NCI-H345 treated with DMSO at 0.1 percent for 48 hours (cell line): ENCODE measurements at regions not wholly inside any gene's neighbourhood (a gene's known extent, or its start where the extent isn't known, plus 50 kb on each side); places are given as distances from the start of the nearest gene placed in this dataset.

ENCODE experiments used
- DNase-seq: peaks from one replicate; lab custom pipeline; 2025; ENCODE audit not compliant: unreplicated experiment; lab: John Stamatoyannopoulos, UW

DNA sequence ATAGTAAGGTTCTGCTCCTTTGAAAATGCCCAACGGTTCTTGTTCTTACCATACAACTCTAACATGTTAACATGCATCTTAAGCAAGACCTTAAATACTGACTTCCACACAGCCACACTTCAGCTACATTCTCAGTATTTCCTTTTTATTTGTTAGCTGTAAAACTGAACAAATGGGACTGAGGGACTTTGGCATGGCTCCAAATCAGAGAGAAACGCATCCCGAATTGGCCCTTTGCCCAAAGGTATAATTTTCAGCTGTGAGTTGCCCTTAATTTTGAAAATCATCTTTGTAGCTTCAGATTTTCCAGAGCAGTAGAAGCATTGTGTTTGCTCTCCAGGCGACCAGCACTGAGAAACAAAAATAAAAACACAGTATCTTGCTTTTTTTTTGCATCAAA is 56.4 kb downstream of the NEUROD6 start:
- DNase-seq = peak; percentile 33

DNA sequence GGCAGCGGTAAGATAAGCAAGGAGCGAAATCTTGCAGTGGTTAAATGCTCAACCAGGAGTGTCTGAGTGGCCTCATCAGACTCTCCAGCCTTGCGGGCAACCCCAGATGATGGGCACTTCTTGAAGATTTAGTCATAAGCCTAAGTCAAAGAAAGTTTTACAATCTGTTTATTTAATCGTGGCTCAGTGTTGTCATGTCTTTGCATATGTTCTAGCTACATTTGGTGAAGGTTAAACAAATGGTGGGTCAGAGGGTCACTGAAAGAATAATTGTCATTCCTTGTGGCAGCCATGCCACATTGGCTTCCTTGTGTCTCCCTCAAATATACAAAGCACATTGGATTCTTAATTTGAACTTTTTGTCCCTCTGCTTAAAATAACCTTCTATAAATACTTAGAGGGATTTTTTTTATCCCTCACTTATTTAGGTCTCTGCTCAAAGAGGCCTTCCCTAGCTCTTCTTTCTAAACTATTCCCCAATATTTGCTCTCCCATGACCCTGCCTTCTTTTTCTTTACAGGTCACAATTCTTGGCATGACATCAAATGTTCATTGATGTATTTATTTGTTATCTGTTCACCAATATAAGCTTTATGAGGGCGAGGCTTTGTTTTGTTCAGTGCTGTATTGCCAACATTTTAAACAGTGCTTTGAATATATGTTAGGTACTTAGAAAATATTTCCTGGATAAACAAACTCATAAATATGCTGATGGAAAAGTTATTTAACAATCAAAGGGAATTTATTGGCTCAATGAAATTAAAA is 68.7 kb downstream of the NEUROD6 start:
- DNase-seq = no peak

DNA sequence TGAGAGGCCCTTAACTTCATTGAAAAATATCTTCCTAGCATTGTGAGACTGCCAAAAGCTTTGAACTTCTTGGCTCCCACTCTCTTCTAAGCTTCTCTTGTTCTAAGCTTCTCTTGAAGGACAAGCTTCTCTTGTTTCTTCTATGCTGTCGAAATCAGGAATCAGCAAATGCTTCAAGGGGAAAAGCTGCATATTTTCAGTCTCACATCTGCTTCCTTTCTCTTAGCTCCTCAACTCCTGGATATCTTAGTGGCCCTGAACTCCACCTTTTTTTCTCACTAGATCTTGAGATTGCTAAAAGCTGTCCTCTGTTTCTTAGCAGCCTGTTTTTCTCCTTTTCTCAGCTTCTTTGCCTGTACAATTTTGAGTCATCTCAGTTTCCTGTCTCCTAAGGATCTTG is 73.0 kb downstream of the NEUROD6 start:
- no peak for DNase-seq

DNA sequence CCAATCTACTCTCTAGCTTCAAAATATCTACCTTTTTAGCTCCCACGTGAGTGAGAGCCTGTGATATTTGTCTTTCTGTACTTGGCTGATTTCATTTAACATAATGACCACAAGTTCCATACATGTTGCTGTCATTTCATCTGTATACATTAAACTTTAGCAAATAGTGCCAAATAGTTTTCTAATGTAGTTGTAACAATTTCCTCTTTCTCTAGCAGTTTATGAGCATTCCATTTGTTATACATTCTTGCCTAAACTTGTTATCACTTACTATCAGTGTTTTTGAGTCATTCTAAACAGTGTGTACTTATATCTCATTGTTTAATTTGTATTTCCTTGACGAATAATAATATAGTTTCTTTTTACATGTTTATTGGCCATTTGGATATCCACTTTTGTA is 77.2 kb downstream of the NEUROD6 start:
- no peak for DNase-seq

DNA sequence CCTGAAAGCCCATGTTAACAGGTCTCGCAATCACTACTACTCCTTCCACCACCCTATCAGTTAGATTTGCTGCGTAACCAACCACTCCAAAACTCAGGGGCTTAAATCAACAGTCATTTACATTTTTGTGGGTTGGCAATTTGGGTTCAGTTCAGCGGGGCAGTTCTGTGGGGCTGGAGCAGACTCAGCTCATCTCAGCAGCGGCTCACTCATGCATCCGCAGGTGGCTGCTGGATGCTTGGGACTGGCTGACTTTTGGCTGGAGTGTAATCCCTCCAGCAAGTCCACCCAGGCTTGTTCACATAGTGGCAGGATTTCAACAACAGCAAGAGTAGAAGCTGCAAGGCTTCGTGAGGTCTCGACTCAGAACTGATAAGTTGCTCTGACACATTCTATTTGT is 79.2 kb downstream of the NEUROD6 start:
- DNase-seq = no peak

DNA sequence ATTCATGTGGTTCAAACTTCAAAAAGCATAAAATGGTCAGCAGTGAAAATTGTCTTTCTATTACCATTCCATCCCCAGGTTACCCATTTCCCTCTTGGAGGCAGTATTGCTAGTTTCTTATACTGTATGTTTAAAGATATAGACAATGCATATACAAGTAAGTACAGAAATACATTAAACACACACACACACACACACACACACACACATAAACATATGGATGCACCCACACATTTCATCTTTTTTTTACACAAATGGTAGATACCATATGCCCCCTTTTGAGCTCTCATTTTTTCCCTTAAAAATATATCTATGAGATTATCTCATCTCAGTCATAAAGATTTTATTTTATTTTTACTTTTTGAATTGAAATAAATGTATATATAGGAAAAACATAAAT is 79.7 kb downstream of the NEUROD6 start:
- no peak for DNase-seq

DNA sequence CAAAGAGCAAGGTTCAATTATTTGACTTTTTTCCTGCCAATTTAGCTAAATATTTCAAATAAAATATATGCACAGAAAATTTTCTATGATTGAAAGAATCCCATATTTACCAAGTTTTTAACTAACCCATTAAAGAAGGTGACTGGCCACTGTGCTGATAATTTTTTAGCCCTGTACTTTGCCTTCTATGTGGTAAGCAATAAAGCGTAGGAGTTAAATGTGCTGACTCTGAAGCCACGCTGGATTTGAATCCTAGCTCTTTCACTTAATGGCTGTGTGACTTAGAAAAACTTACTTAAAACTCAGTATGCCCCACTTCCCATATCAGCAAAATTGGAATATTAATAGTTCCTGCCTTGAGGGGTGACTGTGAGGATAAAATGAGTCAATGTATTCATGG is 82.1 kb downstream of the NEUROD6 start:
- DNase-seq = no peak

DNA sequence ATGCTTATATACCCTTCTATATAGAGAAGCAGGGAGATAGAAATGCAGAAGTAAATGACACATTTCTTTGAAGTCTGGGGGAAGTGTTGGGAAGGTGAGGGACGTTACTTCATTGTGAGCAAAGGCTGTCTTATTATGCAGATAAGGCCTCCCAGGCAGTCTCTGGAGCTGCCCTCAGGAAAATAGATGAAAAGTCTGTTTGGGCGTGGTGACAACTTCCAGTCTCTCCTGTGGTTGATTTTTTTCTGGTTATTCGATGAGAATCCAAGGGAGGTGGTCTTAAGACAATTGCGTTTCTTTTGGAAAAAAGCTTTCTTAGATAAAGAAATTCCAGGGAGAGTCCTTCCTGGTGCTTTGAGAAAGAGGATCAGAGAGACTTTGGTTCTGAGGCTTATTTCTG is 84.0 kb downstream of the NEUROD6 start:
- no peak for DNase-seq

DNA sequence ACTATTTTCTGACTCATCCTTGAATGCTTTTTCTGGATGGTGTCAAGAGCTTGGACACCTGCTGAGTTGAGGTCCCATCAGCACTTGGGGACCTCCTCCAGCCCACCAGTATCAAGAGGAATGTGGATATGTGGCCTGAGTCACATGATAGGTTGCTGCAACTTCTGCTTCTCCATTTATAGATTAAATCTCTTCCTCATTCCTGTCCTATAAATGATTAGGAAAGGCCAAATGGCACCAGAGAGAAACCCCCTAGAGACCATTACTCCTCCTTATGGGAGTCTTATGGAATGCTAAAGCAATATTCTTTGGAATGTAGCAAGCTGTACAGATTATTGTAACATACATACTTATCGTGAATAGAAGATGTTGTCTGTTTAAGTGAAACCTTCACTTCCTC is 85.6 kb downstream of the NEUROD6 start:
- no peak for DNase-seq

DNA sequence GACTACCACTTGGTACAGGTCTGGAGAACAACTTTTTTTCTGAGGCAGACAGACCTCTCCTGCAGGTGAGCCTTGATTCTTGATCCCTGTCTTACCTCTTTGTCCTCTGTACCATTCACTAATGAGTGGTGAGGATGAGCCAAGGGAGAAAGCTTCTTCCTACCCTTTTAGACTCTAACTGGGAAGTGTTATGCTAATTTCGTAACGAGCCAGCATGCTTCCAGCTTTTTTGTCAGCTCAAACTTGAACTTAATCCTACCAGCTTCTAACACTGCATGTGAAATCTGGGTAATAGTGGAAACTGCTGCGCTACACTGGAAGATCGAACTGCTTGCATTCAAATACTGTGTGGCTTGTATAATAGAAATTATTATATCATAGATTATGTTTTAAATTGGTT is 87.0 kb downstream of the NEUROD6 start:
- no peak for DNase-seq

DNA sequence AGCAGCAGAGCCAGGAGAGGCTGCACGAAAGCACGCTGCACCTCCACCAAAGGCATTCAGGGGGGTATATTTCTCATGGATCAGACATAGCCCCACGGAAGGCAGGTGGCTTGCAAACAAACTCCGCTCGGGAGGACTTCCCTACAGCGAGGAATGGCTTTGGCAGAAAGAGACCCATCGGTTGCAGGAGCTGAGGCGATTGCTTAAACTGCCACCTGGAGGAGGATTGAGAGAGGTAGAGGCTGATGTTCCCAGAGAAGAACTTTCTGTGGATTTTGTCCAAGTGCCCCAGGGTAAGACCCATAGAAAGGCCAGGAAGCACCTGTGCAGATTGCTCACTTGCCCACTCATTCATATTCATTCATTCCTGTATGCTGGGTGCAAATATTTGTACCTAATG is 89.1 kb downstream of the NEUROD6 start:
- no peak for DNase-seq

DNA sequence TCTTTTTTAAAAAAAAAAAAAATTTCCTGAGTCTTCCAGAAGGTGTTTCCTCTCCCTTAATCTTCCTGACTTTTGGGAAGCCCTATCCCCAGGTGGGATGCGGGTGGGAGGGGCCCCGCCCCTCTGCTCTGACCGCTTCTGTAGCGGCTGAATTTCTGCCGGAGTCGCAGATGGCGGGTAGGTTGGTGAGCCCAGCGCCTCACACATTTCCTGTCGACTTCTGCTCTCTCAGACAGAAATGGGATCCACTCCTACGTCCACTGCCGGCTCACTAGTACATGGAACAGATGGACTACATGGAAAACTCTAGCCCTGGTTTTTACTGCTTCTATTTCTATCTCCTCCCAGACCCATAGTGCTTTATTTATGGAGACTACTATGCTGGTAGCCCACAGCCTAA is 90.9 kb downstream of the NEUROD6 start:
- DNase-seq = no peak

DNA sequence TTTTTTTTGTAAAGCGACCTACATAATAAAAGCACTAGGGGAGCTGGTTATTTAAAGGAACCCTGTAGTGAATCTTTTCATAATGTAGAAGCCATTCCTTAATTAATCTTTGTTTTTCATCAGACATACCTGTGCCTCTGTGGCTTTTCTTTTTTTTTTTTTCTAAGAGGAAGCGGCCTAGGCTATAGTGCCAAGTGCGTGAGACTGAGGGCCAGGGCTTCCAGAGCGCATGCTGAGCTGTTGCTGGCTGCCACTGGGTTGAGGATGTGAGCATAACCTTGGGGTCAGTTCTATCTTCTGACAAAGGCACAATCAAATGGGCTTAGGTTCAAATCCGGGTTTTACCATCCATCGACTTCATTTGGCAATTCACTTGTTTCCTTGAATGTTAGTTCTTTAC is 103.7 kb downstream of the NEUROD6 start:
- no peak for DNase-seq

DNA sequence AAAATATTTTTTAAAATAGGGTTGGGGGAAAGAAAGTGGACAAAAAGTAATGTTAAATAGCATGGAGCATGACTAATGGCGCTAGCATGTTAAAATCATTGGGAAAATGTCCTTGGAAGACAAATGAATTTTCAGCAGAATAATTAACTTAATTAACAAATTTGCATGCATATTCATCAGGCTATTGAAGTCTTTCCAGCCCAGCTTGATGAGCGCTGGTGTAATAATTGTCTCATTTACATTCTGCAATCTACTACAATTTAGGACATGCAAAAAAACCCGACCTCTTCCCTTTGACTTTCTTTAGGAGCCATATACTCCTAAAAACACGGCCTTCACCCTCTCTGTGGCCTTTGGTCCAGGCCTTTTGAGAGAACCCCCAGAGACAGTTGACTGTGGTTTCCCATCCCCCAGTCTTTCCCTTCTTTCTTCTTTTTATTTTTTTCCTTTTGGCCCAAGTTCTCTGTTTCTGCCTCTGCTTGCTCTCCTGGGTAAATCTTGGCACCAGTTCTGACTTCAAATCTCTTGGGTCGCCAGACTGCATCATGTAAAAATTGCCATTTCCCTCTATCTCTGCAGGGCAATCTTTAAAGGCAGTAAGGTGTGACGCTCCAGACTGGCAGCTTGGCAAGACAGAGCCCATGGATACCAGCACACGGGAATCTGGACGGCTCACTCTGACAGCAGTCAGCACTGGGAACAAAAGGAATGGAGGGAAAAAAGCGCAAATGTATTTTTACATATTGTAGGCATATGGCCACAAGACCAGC is 105.5 kb downstream of the NEUROD6 start:
- no peak for DNase-seq

DNA sequence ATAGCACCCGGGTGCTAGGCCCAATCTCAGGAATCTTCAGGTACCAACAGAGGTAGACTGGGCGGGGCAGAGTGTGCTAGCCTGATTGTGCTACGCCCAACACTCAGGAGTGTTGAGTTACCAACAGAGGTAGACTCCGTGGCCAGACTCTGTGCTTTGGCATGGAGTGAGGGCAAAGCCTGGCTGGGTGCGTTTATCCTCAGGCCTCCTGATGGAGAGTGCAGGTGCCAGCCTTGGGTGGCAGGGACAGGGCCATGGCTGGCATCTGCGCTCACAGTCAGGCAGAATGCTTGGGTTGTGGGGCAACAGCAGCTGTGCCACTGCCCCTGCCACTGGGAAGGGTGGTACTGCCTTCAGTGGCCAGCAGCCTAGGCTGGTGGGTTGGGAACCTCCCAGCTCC is 111.6 kb downstream of the NEUROD6 start:
- DNase-seq = no peak

DNA sequence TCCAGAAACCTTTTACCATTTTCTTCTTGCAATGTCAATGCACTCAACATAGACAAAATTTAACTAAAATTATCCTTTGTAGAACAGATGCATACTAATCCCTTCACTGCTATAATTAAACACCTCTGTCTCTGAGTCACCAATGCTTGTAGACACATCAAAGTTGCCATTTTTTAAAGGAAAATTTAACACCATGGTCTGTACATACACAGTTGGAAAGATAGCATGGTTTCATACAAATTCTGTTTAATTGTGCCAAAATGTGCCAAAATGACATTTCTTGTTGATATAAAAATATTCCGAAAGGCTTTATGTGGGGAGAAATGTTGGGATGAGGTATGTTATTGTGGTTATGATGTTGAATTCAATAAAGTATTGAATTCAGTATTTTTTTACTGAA is 125.8 kb downstream of the NEUROD6 start:
- DNase-seq = no peak

DNA sequence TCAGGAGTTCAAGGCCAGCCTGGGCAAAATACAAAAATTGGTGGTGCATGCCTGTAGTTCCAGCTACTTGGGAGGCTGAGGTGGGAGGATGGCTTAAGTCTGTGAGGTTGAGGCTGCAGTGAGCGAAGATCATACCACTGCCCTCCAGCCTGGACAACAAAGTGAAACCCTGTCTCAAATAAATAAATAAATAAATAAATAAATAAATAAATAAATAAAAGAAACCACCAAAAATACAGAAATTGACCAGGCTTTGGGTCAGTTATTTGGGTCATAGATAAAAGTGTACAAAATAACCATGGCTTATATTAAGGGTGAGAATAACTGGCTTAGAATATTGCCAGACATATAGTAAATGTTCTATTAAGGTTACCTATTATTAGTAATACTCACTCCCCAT is 129.2 kb downstream of the NEUROD6 start:
- no peak for DNase-seq

DNA sequence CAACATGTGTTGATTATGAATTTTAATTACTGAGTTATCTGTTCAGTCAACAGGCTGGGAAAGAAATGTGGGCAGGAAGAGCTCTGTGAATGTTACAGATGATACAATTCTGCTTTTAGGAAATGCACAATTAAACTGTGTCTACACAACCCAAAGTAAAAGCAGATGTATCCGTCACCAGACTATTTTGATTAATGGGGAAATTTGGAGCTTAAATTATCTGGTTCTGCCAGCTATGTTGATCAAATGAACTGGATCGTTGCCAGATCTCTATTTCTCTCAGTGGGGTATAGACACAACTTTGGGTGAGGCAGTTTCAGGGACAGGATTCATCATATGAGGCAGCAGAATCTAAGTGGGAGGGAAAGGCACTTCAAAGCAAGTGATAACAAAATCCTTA is 136.5 kb downstream of the NEUROD6 start:
- no peak for DNase-seq

DNA sequence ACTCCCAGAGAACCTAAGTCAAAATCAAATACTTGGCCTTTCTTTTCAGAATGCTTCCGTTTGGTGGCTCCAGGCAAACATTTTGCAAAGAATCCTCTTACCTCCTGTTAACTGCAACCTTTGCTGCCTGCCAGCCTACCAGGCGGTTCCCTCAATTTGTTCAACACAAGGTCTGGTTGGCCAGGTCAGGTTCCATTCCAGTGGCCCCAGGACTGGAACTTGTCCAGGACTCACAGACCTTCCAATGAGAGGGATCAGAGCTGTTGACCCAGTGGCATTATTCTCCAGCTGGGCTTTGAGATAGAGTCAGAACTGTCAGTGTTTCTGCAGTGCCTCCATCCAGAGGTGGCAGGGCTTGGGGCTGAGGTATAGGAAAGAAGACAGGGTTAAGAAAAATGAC is 137.0 kb downstream of the NEUROD6 start:
- DNase-seq = no peak

DNA sequence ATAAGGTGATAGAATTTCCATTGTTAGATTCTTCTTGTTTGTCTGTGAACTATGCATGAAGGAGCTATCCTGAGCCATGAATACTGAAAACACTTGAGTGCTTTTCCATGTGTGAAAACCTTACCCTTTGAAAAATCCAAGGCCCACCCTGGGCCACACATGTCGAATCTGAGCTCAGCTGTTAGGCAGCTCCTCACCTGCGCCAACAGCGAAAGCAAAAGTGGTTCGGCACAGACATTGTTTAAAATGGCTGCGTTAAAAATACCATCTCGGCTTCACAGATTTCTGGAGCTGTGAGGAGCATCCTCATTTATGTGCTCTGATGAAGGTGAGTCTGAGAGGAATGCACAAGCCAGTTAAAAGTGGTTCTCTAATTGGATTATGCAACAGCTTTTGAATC is 137.7 kb downstream of the NEUROD6 start:
- no peak for DNase-seq

DNA sequence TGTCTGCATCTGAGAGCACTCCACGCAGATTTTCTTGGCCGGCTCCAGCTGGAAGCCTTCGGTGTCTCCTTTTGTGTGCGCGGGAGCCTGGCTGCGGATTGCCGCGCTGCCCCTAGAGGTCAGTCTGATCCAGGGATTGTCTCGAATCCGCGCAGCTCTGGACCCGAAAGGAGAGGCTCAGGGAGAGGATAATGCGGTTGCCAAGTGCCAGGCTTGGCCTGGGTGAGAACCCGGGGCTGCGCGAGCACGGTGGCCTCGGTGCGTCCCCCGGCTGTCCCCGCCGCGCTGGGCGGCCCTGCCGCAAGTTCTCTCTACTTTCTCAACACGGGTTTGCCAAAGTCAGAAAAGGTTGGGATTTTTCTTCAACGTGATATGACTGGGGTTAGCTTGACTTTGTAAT is 140.9 kb downstream of the ADCYAP1R1 start:
- DNase-seq = peak; percentile 50

DNA sequence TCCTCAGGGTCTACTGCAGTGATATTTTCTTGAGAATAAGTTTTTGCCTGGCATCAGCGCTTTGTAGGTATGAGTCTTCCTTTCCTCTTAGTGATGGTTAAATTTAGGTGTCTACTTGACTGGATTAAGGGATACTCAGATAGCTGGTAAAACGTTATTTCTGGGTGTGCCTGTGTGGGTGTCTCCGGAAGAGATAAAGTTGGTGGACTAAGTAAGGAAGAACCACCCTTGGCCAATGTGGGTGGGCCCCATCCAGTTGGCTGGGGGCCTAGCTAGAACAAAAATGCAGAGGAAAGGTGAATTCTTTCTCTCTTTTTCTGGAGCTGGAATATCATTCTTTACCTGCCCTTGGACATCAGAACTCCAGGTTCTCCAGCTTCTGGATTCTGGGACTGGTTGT is 138.8 kb downstream of the ADCYAP1R1 start:
- no peak for DNase-seq

DNA sequence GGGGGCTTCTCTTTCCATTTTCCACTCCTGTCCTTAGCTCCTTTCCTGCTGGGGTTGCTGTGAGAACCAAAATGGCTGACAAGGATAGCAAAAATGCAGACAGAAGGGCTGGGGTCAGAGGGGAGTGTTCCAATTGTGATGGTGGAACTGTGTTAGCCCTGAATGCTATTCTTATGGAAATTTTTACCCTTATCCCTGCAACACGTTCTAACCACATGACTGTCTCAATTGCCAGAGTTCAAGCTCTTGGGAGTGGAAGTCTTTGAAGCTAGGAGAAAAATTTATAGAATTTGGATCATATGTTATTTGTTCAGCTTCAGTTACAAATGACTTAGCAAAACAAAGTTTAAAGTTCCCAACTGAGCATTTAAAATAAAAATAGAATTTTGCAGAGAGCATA is 134.1 kb downstream of the ADCYAP1R1 start:
- DNase-seq = no peak
